Esophagus squamous epithelium (tissue), 5 donors: ENCODE measurements at regions not wholly inside any gene's neighbourhood (a gene's known extent, or its start where the extent isn't known, plus 50 kb on each side); places are given as distances from the start of the nearest gene placed in this dataset.

Experiments used
- DNase-seq: peaks from one replicate; lab custom pipeline; 2025; lab: John Stamatoyannopoulos, UW
- H3K27ac ChIP-seq, 4 donors: fragments of 200-600 bp; sonication (generic); one replicate each; pipeline ENCODE4 v1.5.1; 2016 to 2019; ENCODE audit warnings: mild to moderate bottlenecking in 1 of 4
- H3K27me3 ChIP-seq, 4 donors: fragments of 200-600 bp; sonication (generic); 1 replicate in 3 of 4; 2 replicates in 1 of 4; pipeline versions ENCODE4 v1.5.1 to v1.6.0; 2017 to 2021; ENCODE audit warnings: antibody characterized with exemption in 1 of 4
- H3K36me3 ChIP-seq, 3 donors: fragments of 200-600 bp; sonication (generic); one replicate each; pipeline ENCODE4 v1.5.1; 2016 to 2019
- H3K4me1 ChIP-seq, 3 donors: fragments of 200-600 bp; sonication (generic); one replicate each; pipeline ENCODE4 v1.5.1; 2017 to 2019
- H3K4me3 ChIP-seq, 4 donors: fragments of 200-600 bp; sonication (generic); 1 replicate in 3 of 4; 2 replicates in 1 of 4; pipeline ENCODE4 v1.5.1; 2016 to 2019; ENCODE audit warnings: mild to moderate bottlenecking in 2 of 4, moderate library complexity in 1 of 4
- H3K9me3 ChIP-seq, 3 donors: fragments of 200-600 bp; sonication (generic); one replicate each; pipeline ENCODE4 v1.5.1; 2016 to 2019
- POLR2A ChIP-seq, 4 donors: fragments of 450-650 bp; IDR thresholded peaks; one replicate each; pipeline ENCODE4 v1.6.1; 2017; ENCODE audit warnings: antibody characterized with exemption in 4 of 4, mild to moderate bottlenecking in 4 of 4, moderate library complexity in 3 of 4
- WGBS, 2 donors: methylation state at CpG; one replicate each; pipeline ENCODE4 v1.1.5; 2018; 5-methylcytosine and 5-hydroxymethylcytosine counted together
- intact Hi-C: fragments of 100-400 bp; cut with DNase I; formaldehyde crosslinking; loops from one replicate; pipeline ENCODE4 v1.15.0; 2022
- TF ChIP-seq, protein P1 (sequence below), 6 experiments: fragments of 450-650 bp in 4 of 6; fragments of 200-600 bp in 2 of 6; sonication (generic) in 2 of 6; IDR thresholded peaks; one replicate each; pipeline ENCODE4 v1.5.1; 2016 to 2019; ENCODE audit warnings: antibody characterized with exemption in 6 of 6, mild to moderate bottlenecking in 4 of 6, moderate library complexity in 4 of 6
- donor health status: DM: yes; HTN: yes; CAD: no.

GRCh38 chr3:494190-494589 is 297.6 kb downstream of the CHL1 start:
- Histone ChIP-seq H3K4me1 (no peaks in the 10 kb centered on the region), H3K9me3 (no peaks in the 10 kb centered on the region), H3K27me3 (no peaks in the 10 kb centered on the region), H3K27ac (no peak overlapping the region), H3K4me3 (no peak overlapping the region), H3K36me3 (no peaks in the 10 kb centered on the region)
- DNase-seq: no peak
- 76 to 83% methylated on average over 4 of the region's 4 CpGs for WGBS, 2 donors
- TF ChIP-seq POLR2A (IDR thresholded peaks at IDR 0.05): no peak
- TF ChIP-seq, protein P1, sequence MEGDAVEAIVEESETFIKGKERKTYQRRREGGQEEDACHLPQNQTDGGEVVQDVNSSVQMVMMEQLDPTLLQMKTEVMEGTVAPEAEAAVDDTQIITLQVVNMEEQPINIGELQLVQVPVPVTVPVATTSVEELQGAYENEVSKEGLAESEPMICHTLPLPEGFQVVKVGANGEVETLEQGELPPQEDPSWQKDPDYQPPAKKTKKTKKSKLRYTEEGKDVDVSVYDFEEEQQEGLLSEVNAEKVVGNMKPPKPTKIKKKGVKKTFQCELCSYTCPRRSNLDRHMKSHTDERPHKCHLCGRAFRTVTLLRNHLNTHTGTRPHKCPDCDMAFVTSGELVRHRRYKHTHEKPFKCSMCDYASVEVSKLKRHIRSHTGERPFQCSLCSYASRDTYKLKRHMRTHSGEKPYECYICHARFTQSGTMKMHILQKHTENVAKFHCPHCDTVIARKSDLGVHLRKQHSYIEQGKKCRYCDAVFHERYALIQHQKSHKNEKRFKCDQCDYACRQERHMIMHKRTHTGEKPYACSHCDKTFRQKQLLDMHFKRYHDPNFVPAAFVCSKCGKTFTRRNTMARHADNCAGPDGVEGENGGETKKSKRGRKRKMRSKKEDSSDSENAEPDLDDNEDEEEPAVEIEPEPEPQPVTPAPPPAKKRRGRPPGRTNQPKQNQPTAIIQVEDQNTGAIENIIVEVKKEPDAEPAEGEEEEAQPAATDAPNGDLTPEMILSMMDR (IDR thresholded peaks at IDR 0.05): no peak
- intact Hi-C loops: no loop called here

GRCh38 chr3:498487-498886 is 301.9 kb downstream of the CHL1 start:
- Histone ChIP-seq H3K27me3 (no peaks in the 10 kb centered on the region), H3K36me3 (no peaks in the 10 kb centered on the region), H3K4me3 (no peak overlapping the region), H3K9me3 (no peaks in the 10 kb centered on the region), H3K4me1 (no peaks in the 10 kb centered on the region), H3K27ac (no peak overlapping the region)
- intact Hi-C loops: no loop called here
- DNase-seq: no peak
- TF ChIP-seq, protein P1 (IDR thresholded peaks at IDR 0.05): no peak
- no peak for TF ChIP-seq POLR2A (IDR thresholded peaks at IDR 0.05)

DNA sequence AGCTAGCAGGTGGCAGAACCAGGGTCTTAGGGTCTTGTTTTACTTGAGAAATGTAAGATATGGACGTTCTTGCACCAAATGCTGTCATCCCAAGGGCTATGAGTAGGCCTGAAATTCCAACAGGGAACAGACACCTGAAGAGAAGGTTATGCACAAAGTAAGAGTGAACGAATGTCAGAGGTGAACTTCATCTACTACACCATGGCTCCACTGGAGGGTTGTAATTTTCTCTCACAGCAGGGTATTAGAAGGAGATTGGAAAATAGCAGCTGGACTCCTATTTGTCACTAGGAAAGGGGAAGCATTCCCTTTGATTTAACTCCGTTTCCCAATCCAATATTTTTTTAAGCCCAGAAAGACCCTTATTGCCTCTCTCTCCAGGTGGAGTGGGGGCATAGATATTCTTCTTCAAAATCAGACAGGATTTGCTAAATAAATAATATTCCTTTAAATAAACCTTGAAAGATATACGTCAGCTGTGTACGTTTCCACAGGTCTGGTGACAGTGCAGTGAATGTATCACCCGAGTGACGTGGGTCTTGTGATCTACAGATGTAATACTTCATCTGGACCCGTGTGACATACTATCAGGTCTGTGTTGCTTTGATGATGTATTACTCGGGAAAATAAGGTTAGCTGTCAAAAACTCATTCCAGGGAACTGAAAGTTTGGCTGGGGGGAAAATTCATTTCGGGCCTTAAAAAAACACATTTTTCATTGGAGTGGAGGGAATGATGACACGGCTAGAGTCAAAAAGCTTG is 302.6 kb downstream of the CHL1 start:
- Histone ChIP-seq H3K27ac (no peak overlapping the region), H3K27me3 (no peaks in the 10 kb centered on the region), H3K4me1 (no peaks in the 10 kb centered on the region), H3K9me3 (no peaks in the 10 kb centered on the region), H3K4me3 (no peak overlapping the region), H3K36me3 (no peaks in the 10 kb centered on the region)
- DNase-seq: no peak
- WGBS, 2 donors: 62 to 69% methylated on average over 11 of the region's 11 CpGs
- no peak for TF ChIP-seq POLR2A (IDR thresholded peaks at IDR 0.05)
- TF ChIP-seq, protein P1 (IDR thresholded peaks at IDR 0.05): no peak
- intact Hi-C loops: no loop called here

- H3K4me3 ChIP-seq: no peak overlapping the region
- H3K27ac ChIP-seq: no peak overlapping the region
- DNase-seq: no peak
- no peaks in the 10 kb centered on the region for H3K4me1 ChIP-seq
- intact Hi-C loops: no loop called here
- no peaks in the 10 kb centered on the region for H3K36me3 ChIP-seq
- 55 to 64% methylated on average over 2 of the region's 2 CpGs for WGBS, 2 donors
- no peak for TF ChIP-seq POLR2A (IDR thresholded peaks at IDR 0.05)
- TF ChIP-seq, protein P1 (IDR thresholded peaks at IDR 0.05): no peak
- H3K27me3 ChIP-seq: no peaks in the 10 kb centered on the region
- H3K9me3 ChIP-seq: no peaks in the 10 kb centered on the region
Measured at GRCh38 chr3:502486-502885, 305.9 kb downstream of the CHL1 start.

DNA sequence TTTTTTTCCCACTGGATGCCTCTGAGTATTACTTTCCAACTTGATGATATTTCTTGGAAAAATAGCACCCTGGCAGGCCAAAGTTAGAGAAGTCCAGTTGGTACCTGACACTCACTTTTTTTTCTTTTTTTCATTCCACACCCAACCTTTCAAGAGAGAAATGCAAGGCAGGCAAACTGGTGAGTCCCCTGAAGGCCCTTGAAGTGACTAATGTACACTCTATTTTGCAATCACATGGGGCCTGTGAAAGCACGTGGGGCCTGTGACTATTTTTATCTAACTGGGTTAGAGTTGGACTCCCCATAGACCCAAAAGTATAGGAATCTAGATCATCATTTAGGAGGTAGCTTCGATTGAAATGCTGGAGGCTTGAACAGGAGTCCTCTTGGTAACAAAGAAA is 316.7 kb downstream of the CHL1 start:
- Histone ChIP-seq H3K4me1 (no peaks in the 10 kb centered on the region), H3K27me3 (no peaks in the 10 kb centered on the region), H3K4me3 (no peak overlapping the region), H3K9me3 (no peaks in the 10 kb centered on the region), H3K27ac (no peak overlapping the region), H3K36me3 (no peaks in the 10 kb centered on the region)
- WGBS, 2 donors: 28 to 40% methylated on average over 1 to 2 of the region's 2 CpGs
- TF ChIP-seq, protein P1 (IDR thresholded peaks at IDR 0.05): no peak
- no peak for TF ChIP-seq POLR2A (IDR thresholded peaks at IDR 0.05)
- intact Hi-C loops: no loop called here
- no peak for DNase-seq
